AG04449 (cell line): ENCODE measurements at regions not wholly inside any gene's neighbourhood (a gene's known extent, or its start where the extent isn't known, plus 50 kb on each side); places are given as distances from the start of the nearest gene placed in this dataset.

Source experiments
- CTCF ChIA-PET: fragments of 350-600 bp; formaldehyde crosslinking; extraction: SDS; loops from one replicate; lab custom pipeline; 2021; ENCODE audit warnings: antibody characterized with exemption; lab: Yijun Ruan, JAX
- POLR2A ChIA-PET: fragments of 400-600, 350-600 bp; formaldehyde crosslinking; extraction: SDS; loops from one replicate; lab custom pipeline; 2020; ENCODE audit warnings: antibody characterized with exemption, inconsistent platforms; lab: Yijun Ruan, JAX
- DNase-seq: peaks from one replicate; pipeline ENCODE4 v3.0.0-alpha.2; 2010; ENCODE audit warnings: low read depth, low spot score
- H3K4me3 ChIP-seq: 2 replicates; pipeline ENCODE4 v1.5.1; 2011; ENCODE audit warnings: low read depth, mild to moderate bottlenecking, control low read depth, low read length
- CTCF ChIP-seq: IDR thresholded peaks from one replicate; pipeline ENCODE4 v1.5.1; 2011; ENCODE audit warnings: mild to moderate bottlenecking, moderate library complexity, low read length, control low read depth, inconsistent platforms; ENCODE audit not compliant: insufficient read depth; ENCODE audit errors: missing control alignments

- POLR2A ChIA-PET: interaction anchor here (5.3 kb wide), 1 partner anchor 296 kb away, joined by 38 read pairs; the partner anchor contains the start of gene THBS1
- CTCF ChIA-PET: no interaction called here
- no peak for TF ChIP-seq CTCF
- DNase-seq: no peak
- no peak overlapping the region for H3K4me3 ChIP-seq
Observed at GRCh38 chr15:39285663-39286062, 295.2 kb upstream of the THBS1 start.

GRCh38 chr15:39286706-39287105 is 294.2 kb upstream of the THBS1 start:
- ChIA-PET CTCF (interaction anchor here (1.1 kb wide), 1 partner anchor 11 kb away, joined by 3 read pairs; no protein-coding TSS in a partner anchor), POLR2A (interaction anchor here (5.3 kb wide), 1 partner anchor 295 kb away, joined by 38 read pairs; the partner anchor contains the start of gene THBS1)
- H3K4me3 ChIP-seq: no peak overlapping the region
- no peak for TF ChIP-seq CTCF
- no peak for DNase-seq

- no peak overlapping the region for H3K4me3 ChIP-seq
- no peak for DNase-seq
- ChIA-PET POLR2A (interaction anchor here (5.3 kb wide), 1 partner anchor 294 kb away, joined by 38 read pairs; the partner anchor contains the start of gene THBS1), CTCF (no interaction called here)
- no peak for TF ChIP-seq CTCF
Observed at GRCh38 chr15:39287322-39288195, 293.3 kb upstream of the THBS1 start.

GRCh38 chr15:39290711-39291435 is 290.0 kb upstream of the THBS1 start:
- H3K4me3 ChIP-seq: no peak overlapping the region
- ChIA-PET CTCF (no interaction called here), POLR2A (interaction anchor here (1.1 kb wide), 1 partner anchor 12 kb away, joined by 3 read pairs; no protein-coding TSS in a partner anchor)
- no peak for TF ChIP-seq CTCF
- DNase-seq: no peak

- no peak overlapping the region for H3K4me3 ChIP-seq
- no peak for DNase-seq
- ChIA-PET POLR2A (no interaction called here), CTCF (no interaction called here)
- no peak for TF ChIP-seq CTCF
Observed at GRCh38 chr15:39291690-39292089, 289.2 kb upstream of the THBS1 start.

GRCh38 chr15:39296955-39297354 is 283.9 kb upstream of the THBS1 start:
- DNase-seq: no peak
- ChIA-PET CTCF (interaction anchor here (0.8 to 1.5 kb wide), 2 partner anchors 11 to 39 kb away, joined by 3 read pairs; no protein-coding TSS in a partner anchor), POLR2A (no interaction called here)
- H3K4me3 ChIP-seq: no peak overlapping the region
- TF ChIP-seq CTCF: no peak
